ENCODE measurements at regions not wholly inside any gene's neighbourhood (a gene's known extent, or its start where the extent isn't known, plus 50 kb on each side); places are given as distances from the start of the nearest gene placed in this dataset.

DNA sequence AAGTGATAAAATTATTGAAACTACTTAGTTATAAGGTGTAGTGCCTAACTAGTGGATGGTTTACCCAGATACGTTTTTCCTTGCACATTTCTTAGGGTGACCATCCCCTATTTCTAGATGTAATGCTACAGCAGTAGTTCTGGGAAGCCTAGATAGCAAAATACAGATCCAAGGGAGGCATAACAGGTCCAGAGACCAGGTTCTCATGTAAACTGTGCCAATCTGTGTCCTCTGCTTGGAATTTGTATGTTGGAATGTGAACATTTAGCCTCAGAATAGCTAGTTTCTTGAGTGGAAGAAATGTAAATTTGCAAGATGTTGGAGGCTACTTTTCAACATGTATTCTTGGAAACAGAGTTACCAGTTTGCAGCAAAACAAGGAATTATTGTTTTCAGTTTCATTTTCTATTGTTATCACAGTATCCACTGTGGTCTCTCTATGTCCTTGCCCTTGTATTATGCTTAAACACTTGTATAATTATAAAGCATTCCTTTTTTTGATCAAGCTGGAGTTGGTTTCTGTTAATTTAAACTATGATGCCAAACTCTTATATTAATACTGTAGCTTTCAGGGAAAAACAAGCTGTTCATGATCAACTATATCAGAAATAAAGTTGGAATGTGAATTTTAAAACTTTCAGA is 102.0 kb upstream of the BRINP3 start:
- H4K5ac ChIP-seq (ENCODE audit: insufficient read length, low read depth, low read length) = no peak overlapping the region

More for the DNA sequence above, 102.0 kb upstream of the BRINP3 start:
- TF ChIP-seq, protein P1, sequence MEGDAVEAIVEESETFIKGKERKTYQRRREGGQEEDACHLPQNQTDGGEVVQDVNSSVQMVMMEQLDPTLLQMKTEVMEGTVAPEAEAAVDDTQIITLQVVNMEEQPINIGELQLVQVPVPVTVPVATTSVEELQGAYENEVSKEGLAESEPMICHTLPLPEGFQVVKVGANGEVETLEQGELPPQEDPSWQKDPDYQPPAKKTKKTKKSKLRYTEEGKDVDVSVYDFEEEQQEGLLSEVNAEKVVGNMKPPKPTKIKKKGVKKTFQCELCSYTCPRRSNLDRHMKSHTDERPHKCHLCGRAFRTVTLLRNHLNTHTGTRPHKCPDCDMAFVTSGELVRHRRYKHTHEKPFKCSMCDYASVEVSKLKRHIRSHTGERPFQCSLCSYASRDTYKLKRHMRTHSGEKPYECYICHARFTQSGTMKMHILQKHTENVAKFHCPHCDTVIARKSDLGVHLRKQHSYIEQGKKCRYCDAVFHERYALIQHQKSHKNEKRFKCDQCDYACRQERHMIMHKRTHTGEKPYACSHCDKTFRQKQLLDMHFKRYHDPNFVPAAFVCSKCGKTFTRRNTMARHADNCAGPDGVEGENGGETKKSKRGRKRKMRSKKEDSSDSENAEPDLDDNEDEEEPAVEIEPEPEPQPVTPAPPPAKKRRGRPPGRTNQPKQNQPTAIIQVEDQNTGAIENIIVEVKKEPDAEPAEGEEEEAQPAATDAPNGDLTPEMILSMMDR (conservative IDR thresholded peaks at IDR 0.05) = no peak
- Histone ChIP-seq H3T11ph (ENCODE audit: low read length) (no peak overlapping the region), H3K14ac (ENCODE audit: insufficient read depth, low read length) (no peak overlapping the region), H3K9ac (ENCODE audit: extremely low read depth, insufficient read length, low read length) (no peak overlapping the region), H3K79me1 (ENCODE audit: insufficient read depth, low read depth, low read length, poor library complexity, severe bottlenecking) (no peaks in the 10 kb centered on the region), H4K20me1 (ENCODE audit: control insufficient read depth, insufficient read depth, insufficient read length) (no peaks in the 10 kb centered on the region), H3K4ac (ENCODE audit: low read depth, low read length) (no peak overlapping the region), H3K9me3 (ENCODE audit: control insufficient read depth, low read depth, low read length) (no peaks in the 10 kb centered on the region), H4K91ac (ENCODE audit: insufficient read length, low read depth, low read length) (no peak overlapping the region), H4K8ac (replicated peaks; ENCODE audit: insufficient read length, low read depth, low read length) (no peak overlapping the region), H3K56ac (ENCODE audit: insufficient read length, low read depth, low read length) (no peak overlapping the region), H2BK5ac (ENCODE audit: insufficient read length, low read length) (no peak overlapping the region), H3K18ac (ENCODE audit: insufficient read length, low read depth, low read length) (no peak overlapping the region), H2AFZ (ENCODE audit: low read length) (no peak overlapping the region), H3K4me1 (ENCODE audit: insufficient read depth, low read length) (no peaks in the 10 kb centered on the region), H3K23me2 (ENCODE audit: insufficient read length, low read depth, low read length, poor library complexity, severe bottlenecking) (no peaks in the 10 kb centered on the region), H3K27me3 (ENCODE audit: insufficient read depth, low read length) (no peaks in the 10 kb centered on the region), H3K79me2 (ENCODE audit: insufficient read depth, low read length) (no peaks in the 10 kb centered on the region), H2AK5ac (ENCODE audit: insufficient read length, low read length) (no peak overlapping the region), H3K27ac (ENCODE audit: insufficient read length, low read depth, low read length) (no peak overlapping the region), H2BK120ac (ENCODE audit: low read depth, low read length, poor library complexity, severe bottlenecking) (no peak overlapping the region), H2BK12ac (ENCODE audit: insufficient read length, low read depth, low read length) (no peak overlapping the region), H3K4me2 (ENCODE audit: insufficient read depth, insufficient read length, low read length) (no peak overlapping the region), H2BK20ac (ENCODE audit: low read depth, low read length, poor library complexity, severe bottlenecking) (no peak overlapping the region), H2BK15ac (ENCODE audit: low read depth, low read length) (no peak overlapping the region), H3K23ac (ENCODE audit: insufficient read length, low read depth, low read length) (no peak overlapping the region)
- peaks cover 5% of the 10 kb centered on the region; the same call in 1 of the 2 replicates for H3K27me3 Mint-ChIP-seq (ENCODE audit: low read depth)
- H3K36me3 Mint-ChIP-seq (ENCODE audit: insufficient read depth in 1 of 3, low read depth in 3 of 3) = no peaks in the 10 kb centered on the region
- no peak overlapping the region for H3K27ac Mint-ChIP-seq
- no peak for DNase-seq
- no peak overlapping the region for H3K4me3 Mint-ChIP-seq
- H3K9me3 Mint-ChIP-seq = no peaks in the 10 kb centered on the region
- no peaks in the 10 kb centered on the region for H3K4me1 Mint-ChIP-seq
- WGBS (ENCODE audit: extremely low coverage, insufficient read length, low lambda C conversion rate) = no CpG with 5 or more reads among the region's 1 CpG
